Stimulated activated CD4-positive, alpha-beta T cell treated with anti-CD3 and anti-CD28 coated beads, Interleukin-2, amount 100 ng/mL, for 24 hours (primary cell): ENCODE measurements at regions not wholly inside any gene's neighbourhood (a gene's known extent, or its start where the extent isn't known, plus 50 kb on each side); places are given as distances from the start of the nearest gene placed in this dataset.

ENCODE experiments used
- DNase-seq, 2 donors: peaks; one replicate each; pipeline ENCODE4 v3.0.0-alpha.2; 2020

DNA sequence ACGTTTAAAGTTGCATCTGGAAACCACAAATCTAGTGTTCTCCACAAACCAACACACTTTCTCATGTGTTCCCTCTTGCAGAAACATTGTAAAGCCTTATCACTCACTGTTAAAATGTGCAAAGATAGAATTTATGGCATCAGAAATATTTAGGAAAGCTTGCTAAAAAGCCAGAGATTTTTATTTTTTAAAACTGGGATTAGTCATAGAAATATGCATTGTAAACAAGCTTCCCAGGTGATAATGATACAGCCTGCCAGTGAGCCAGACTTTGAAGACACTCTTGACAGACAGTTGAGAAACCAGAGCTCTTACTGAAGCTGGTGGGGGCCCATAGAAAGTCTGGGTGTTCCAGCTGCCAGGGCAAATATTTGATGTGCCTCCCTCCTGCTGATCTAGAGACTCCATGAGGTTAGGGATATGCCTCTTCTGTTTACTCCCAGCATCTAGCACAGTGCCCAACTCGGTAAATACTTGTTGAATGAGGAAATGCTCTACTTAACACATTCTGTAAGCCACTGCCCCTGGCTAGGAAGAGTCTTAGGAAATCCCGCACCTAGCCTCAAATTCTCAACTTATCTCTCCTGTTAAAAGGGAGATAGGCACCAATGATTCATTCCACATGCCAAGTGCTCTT is 179.0 kb upstream of the RASGEF1B start:
- DNase-seq = no peak

DNA sequence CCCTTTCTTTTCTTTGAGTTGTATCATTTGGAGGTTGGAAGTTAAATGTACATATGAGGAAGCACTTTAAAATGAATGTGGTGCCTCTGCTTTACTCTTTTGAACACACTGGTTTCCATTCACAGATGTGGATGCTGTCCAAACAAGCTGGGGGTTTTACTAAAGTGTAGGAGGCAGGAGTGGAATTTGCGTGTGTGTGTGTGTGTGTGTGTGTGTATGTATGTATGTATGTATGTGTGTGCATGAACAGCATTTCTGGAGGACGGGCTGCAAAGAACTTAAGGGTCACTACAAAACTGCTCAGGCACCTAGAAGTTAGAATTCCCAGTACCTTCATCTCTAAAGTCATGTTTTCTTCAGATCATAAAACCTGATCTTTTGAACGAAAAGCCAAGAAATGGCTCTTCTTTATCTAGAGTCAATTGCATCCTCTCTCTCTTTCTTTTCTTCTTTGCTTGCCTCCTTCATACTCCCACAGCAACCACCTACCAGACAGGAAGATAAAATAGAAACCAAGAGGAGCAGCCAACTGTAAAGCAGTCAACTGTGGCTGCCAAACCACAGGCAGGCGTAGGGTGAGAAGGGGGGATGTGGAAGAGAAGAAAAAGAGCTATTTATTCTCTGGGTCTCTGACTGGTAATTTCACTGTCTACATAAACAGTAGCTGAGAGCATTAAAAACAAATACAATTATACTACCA is 177.0 kb upstream of the RASGEF1B start:
- DNase-seq = peak; percentile 34 to 41

GRCh38 chr4:81647388-81647787 is 175.7 kb upstream of the RASGEF1B start:
- no peak for DNase-seq

GRCh38 chr4:81642543-81642942 is 170.8 kb upstream of the RASGEF1B start:
- DNase-seq = no peak

GRCh38 chr4:81639248-81639647 is 167.5 kb upstream of the RASGEF1B start:
- DNase-seq = no peak

DNA sequence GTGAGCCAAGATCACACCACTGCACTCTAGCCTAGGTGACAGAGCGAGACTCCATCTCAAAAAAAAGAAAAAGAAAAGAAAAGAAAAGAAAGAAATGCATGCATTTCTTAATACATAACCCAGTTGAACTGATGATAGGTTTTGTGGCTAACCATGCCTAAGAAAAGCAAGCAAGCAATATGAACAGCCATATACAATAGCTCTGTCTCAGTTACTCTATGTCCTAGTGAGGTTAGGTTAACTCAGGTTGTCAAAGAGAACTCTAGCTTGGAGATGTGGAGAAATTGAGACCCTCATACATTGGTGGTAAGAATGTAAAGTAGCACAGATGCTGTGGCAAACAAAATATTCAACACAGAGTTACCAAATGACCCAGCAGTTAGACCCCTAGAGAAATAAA is 167.0 kb upstream of the RASGEF1B start:
- DNase-seq = no peak

DNA sequence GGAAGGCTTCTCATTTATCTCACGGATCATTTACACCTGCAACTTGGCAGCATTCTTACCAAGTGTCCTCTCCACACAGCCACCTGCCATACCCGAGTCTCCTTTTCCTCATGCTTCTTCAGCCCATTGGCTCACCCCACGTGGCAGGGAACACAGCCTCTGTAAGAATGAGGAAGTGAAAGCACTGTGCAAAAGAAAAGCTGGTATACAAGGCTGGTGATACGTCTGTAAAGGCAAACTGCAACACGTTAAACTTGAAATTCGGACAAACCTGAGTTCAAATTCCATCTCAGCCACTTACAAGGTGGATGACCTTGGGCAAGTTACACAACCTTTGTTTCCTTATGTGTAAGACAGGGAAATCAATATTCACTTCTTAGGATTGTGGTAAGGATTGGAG is 164.0 kb upstream of the RASGEF1B start:
- no peak for DNase-seq

- DNase-seq = no peak
Observed at GRCh38 chr4:81634766-81635549, 163.3 kb upstream of the RASGEF1B start.

DNA sequence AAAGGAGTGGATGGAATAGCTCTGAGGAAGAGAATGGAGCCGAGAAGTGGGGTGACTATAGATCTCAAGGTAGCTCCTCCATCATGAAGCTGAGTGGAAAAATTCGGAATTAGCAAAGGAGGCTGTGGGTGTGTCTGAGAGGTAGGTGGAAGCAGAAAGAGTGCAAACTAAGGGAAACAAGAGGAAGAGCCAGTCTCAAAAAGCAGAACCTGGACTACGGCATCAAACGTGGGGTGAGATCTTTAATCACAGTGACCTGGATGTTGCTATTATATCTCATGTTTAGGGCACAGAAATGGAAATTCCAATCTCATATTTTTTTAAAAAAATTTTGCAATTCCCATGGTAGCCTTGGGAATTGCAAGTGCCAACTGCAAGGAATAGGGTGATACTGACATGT is 162.5 kb upstream of the RASGEF1B start:
- no peak for DNase-seq

- DNase-seq = no peak
Observed at GRCh38 chr4:81632581-81633299, 161.0 kb upstream of the RASGEF1B start.

DNA sequence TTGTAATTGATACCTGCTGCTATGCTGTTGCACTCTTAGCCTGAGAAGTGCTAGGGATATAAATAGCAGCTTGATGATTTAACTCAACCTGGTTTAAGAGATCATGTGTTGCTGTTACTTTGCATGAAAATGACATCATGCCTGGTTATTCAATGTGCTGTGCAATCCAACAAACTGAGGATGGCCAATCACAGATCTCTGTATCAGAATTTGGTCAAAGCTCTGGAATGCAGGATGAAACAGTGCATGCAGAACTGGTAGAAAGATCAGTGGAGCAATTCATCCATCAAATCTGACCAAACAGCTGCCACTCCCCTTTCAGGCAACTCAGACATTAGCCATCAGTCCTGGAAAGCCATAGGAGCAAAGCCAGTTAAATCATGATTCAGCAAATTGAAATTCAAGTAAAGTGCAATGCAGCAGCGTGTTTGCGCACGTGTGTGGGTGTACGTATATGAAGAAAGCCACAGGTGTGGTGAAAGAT is 160.3 kb upstream of the RASGEF1B start:
- DNase-seq = no peak

- no peak for DNase-seq
Observed at GRCh38 chr4:81629366-81629765, 157.7 kb upstream of the RASGEF1B start.

GRCh38 chr4:81628489-81628888 is 156.8 kb upstream of the RASGEF1B start:
- DNase-seq = no peak

GRCh38 chr4:81627590-81627989 is 155.9 kb upstream of the RASGEF1B start:
- DNase-seq = no peak

GRCh38 chr4:81626851-81627250 is 155.1 kb upstream of the RASGEF1B start:
- DNase-seq = no peak

DNA sequence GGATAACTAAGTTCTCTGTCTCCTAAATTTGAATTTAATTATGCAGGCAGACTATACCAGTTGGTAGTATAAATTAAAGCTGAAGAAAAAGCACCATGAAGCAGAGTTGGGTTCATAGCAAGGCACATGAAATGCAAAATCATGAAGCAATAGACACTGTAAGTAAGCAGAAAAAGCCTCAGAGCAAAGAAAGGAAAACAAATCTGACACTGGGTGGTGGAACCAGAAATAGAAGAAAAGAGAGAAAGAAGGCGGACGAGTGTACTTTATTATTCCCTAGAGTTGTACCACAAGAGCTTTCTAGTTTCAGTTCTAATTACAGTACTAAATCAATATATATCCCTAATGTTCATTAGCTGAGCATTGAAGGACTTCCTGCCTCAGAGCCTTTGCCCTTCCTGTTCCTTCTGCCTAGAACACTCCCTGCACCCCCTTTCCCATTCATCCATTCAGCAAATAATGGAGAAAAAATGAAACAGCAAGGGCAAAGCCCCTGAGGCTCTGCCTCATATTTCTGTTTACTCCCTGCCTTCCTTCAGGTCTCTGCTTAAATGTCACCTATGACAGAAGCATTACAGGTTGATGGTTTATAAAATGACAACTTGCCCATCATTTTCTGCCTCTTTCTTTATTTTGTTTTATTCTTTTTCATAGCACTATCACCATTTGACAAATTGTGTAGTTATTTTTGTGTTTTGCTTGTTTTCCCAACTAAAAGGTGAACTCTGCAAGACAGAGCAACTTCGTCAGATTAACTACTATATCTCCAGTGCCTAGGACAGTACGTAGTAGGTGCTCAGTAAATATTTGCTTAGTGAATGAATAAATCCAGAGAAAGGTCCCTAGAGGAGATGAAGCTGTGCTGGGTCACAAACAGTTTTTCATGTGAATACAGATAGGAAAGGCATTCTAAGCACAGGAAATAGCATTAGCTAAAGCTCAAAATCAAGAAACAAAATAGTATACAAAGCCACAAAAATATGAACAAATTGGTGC is 154.0 kb upstream of the RASGEF1B start:
- DNase-seq = no peak

DNA sequence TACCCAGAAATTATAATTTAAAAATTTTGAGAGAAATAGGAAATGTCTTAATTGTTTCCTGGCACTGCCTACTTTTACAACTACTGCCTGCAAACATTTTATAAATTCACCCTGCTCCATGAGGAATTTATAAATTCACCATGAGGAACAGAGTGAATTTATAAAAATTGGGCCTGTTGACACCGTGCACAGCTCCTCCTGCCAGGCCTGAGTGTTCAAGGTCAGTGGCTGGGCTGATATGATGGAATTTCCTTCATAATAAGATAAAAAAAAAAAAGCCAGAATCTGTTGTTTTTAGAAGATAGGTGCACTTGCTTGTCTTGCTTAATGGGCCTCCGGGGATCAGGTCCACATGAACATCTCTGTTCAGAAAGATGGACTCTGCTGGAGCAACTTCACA is 151.7 kb upstream of the RASGEF1B start:
- DNase-seq = no peak

- DNase-seq = no peak
Observed at GRCh38 chr4:81622474-81623184, 150.9 kb upstream of the RASGEF1B start.

GRCh38 chr4:81622028-81622427 is 150.3 kb upstream of the RASGEF1B start:
- DNase-seq = no peak

DNA sequence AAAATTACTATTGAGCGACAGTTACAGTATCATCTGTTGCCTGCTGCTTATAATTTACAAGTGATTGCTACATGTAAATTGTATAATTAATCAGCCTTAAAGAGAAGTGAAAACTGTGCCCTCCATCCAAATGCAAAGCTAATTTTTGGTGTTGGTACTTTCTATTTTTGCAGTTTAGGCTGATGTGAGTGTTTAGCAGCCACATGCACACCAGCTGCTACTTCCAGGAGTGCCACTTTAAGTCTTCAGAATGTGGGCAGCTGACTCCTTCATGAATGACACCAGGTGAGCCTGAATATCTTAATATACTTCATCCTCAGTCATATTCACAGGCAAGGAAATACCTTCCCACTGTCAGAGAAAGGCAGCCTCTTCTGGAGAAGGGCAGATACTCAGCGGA is 149.8 kb upstream of the RASGEF1B start:
- no peak for DNase-seq

GRCh38 chr4:81620442-81620841 is 148.7 kb upstream of the RASGEF1B start:
- no peak for DNase-seq
